NCI-H2107 treated with DMSO at 0.1 percent for 48 hours (cell line): ENCODE measurements at regions not wholly inside any gene's neighbourhood (a gene's known extent, or its start where the extent isn't known, plus 50 kb on each side); places are given as distances from the start of the nearest gene placed in this dataset.

Experiments
- DNase-seq: peaks from one replicate; lab custom pipeline; 2025; ENCODE audit not compliant: unreplicated experiment; lab: John Stamatoyannopoulos, UW

- no peak for DNase-seq
Observed at GRCh38 chr2:150417278-150417677, 70.2 kb downstream of the RND3 start.

- no peak for DNase-seq
Observed at GRCh38 chr2:150415022-150415421, 72.4 kb downstream of the RND3 start.

GRCh38 chr2:150413910-150414309 lies 73.6 kb downstream of the RND3 start:
- DNase-seq: no peak

GRCh38 chr2:150413366-150413765 lies 74.1 kb downstream of the RND3 start:
- no peak for DNase-seq

GRCh38 chr2:150410809-150411208 lies 76.7 kb downstream of the RND3 start:
- DNase-seq: no peak

- no peak for DNase-seq
Observed at GRCh38 chr2:150409196-150409595, 78.3 kb downstream of the RND3 start.

GRCh38 chr2:150404147-150404546 lies 83.3 kb downstream of the RND3 start:
- no peak for DNase-seq

- peak; percentile 12 for DNase-seq
Observed at GRCh38 chr2:150403457-150403856, 84.0 kb downstream of the RND3 start.

GRCh38 chr2:150402953-150403352 lies 84.5 kb downstream of the RND3 start:
- no peak for DNase-seq

- no peak for DNase-seq
Observed at GRCh38 chr2:150400849-150401248, 86.6 kb downstream of the RND3 start.

GRCh38 chr2:150392614-150393013 lies 94.9 kb downstream of the RND3 start:
- no peak for DNase-seq

GRCh38 chr2:150391779-150392178 lies 95.7 kb downstream of the RND3 start:
- no peak for DNase-seq

- no peak for DNase-seq
Observed at GRCh38 chr2:150389447-150389846, 98.0 kb downstream of the RND3 start.

GRCh38 chr2:150388289-150388625 lies 99.2 kb downstream of the RND3 start:
- no peak for DNase-seq

- DNase-seq: no peak
Observed at GRCh38 chr2:150387586-150388288, 99.7 kb downstream of the RND3 start.

GRCh38 chr2:150385211-150385610 lies 102.3 kb downstream of the RND3 start:
- DNase-seq: no peak

GRCh38 chr2:150383587-150383986 lies 103.9 kb downstream of the RND3 start:
- no peak for DNase-seq

GRCh38 chr2:150379166-150379565 lies 108.3 kb downstream of the RND3 start:
- DNase-seq: no peak

- DNase-seq: no peak
Observed at GRCh38 chr2:150378686-150379085, 108.8 kb downstream of the RND3 start.

GRCh38 chr2:150376553-150377335 lies 110.7 kb downstream of the RND3 start:
- no peak for DNase-seq

GRCh38 chr2:150375333-150375732 lies 112.1 kb downstream of the RND3 start:
- no peak for DNase-seq

GRCh38 chr2:150374492-150374891 lies 113.0 kb downstream of the RND3 start:
- DNase-seq: no peak

GRCh38 chr2:150373374-150373773 lies 114.1 kb downstream of the RND3 start:
- DNase-seq: no peak
